ENCODE measurements at regions not wholly inside any gene's neighbourhood (a gene's known extent, or its start where the extent isn't known, plus 50 kb on each side); places are given as distances from the start of the nearest gene placed in this dataset.

DNA sequence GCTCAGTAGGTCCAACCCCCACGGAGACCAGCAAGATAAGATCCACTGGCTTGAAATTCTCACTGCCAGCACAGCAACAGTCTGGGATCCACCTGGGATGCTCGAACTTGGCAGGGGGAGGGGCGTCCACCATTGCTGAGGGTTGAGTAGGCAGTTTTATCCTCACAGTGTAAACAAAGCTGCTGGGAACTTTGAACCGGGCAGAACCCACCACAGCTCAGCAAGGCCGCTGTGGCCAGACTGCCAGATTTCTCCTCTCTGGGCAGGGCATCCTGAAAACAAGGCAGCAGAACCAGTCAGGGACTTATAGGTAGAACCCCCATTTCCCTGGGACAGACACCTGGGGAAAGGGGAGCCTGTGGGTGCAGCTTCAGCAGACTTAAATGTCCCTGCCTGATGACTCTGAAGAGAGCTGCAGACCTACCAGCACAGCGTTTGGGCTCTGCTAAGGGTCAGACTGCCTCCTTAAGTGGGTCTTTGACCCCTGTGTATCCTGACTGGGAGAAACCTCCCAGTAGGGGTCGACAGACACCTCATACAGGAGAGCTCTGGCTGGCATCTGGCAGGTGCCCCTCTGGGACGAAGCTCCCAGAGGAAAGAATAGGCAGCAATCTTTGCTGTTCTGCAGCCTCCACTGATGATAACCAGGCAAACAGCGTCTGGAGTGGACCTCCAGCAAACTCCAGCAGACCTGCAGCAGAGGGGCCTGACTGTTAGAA, 782.4 kb upstream of the EYS start:
- Histone ChIP-seq H3K9me3 (ENCODE audit: control insufficient read depth in 2 of 2, low read length in 2 of 2) (no peaks in the 10 kb centered on the region), H3K27ac (ENCODE audit: low read length) (no peak overlapping the region), H3K4me1 (ENCODE audit: control insufficient read depth, insufficient read depth, low read length) (no peaks in the 10 kb centered on the region), H3K36me3 (ENCODE audit: control insufficient read depth in 2 of 2, insufficient read depth in 2 of 2, low read length in 2 of 2) (no peaks in the 10 kb centered on the region), H3K9ac (ENCODE audit: low read length in 2 of 2) (no peak overlapping the region), H3K4me3 (ENCODE audit: low read length in 2 of 2) (no peak overlapping the region), H3K27me3 (ENCODE audit: control insufficient read depth in 1 of 2, insufficient read depth in 2 of 2, low read length in 2 of 2) (no peaks in the 10 kb centered on the region)

DNA sequence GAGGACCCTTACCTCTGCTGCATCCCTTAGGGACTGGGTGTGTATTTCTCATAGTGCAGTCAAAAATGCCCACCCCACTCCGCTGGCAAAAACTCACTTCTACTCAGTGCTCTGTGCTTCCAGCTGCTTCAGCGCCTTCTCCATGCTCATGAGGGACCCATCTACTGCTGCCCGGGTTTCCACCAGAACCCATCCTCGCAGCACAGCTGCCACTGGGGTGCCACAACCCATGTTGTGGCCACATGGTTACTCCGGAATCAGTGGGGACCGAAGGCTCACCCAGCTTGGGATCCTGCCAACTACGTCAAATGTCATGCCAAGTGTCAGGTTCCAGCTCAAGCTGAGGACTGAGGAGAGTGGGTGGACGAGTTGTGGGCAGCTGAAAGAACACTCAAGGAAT, 774.2 kb upstream of the EYS start:
- no peaks in the 10 kb centered on the region for H3K4me1 ChIP-seq (ENCODE audit: control insufficient read depth, insufficient read depth, low read length)
- H3K9me3 ChIP-seq (ENCODE audit: control insufficient read depth in 2 of 2, low read length in 2 of 2), result peaks cover 0 to 3% of the 10 kb centered on the region in 2 donors
- no peak overlapping the region for H3K27ac ChIP-seq (ENCODE audit: low read length)
- no peak overlapping the region for H3K4me3 ChIP-seq (ENCODE audit: low read length in 2 of 2)
- H3K9ac ChIP-seq (ENCODE audit: low read length in 2 of 2), result no peak overlapping the region
- no peaks in the 10 kb centered on the region for H3K27me3 ChIP-seq (ENCODE audit: control insufficient read depth in 1 of 2, insufficient read depth in 2 of 2, low read length in 2 of 2)
- H3K36me3 ChIP-seq (ENCODE audit: control insufficient read depth in 2 of 2, insufficient read depth in 2 of 2, low read length in 2 of 2), result no peaks in the 10 kb centered on the region

DNA sequence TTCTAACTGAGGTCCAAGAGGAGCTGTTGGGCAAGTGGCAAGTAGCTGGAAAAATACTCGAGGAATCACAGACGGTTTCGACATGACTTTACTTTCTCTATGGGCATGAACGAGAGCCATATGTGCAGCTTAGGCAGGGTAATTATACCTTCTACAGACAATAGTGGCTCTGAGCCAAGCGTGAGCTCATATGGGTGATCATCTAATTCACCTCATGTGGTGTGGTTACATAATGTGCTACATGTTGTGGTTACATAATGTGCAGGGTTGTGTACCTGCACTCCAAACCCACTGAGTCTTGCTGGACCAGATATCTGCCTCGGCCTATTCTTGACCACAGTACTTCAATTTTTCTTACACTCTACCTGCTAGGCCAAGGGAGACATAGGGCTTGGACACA, 771.7 kb upstream of the EYS start:
- no peak overlapping the region for H3K9ac ChIP-seq (ENCODE audit: low read length in 2 of 2)
- H3K9me3 ChIP-seq (ENCODE audit: control insufficient read depth in 2 of 2, low read length in 2 of 2), result peaks cover 0 to 3% of the 10 kb centered on the region in 2 donors
- no peaks in the 10 kb centered on the region for H3K36me3 ChIP-seq (ENCODE audit: control insufficient read depth in 2 of 2, insufficient read depth in 2 of 2, low read length in 2 of 2)

DNA sequence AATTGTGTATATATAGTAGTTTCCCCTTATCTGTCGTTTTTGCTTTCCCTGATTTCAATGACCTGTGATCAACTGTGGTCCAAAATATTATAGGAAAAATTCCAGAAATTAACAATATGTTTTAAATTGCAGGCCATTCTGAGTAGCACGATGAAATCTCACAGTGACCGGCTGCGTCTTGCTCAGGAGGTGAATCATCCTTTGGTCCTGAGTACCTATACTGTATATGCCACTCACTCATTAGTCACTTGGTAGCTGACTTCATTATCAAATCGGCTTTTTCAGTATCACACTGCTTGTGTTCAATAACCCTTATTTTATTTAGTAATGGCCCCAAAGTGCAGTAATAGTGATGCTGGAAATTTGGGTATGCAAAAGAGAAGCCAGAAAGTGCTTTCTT, 728.3 kb upstream of the EYS start:
- no peaks in the 10 kb centered on the region for H3K36me3 ChIP-seq (ENCODE audit: control insufficient read depth in 2 of 2, insufficient read depth in 2 of 2, low read length in 2 of 2)
- H3K4me3 ChIP-seq (ENCODE audit: low read length in 2 of 2), result no peak overlapping the region
- H3K27ac ChIP-seq (ENCODE audit: low read length), result no peak overlapping the region
- H3K9me3 ChIP-seq (ENCODE audit: control insufficient read depth in 2 of 2, low read length in 2 of 2), result no peaks in the 10 kb centered on the region
- H3K9ac ChIP-seq (ENCODE audit: low read length in 2 of 2), result no peak overlapping the region
- H3K4me1 ChIP-seq (ENCODE audit: control insufficient read depth, insufficient read depth, low read length), result no peaks in the 10 kb centered on the region
- no peaks in the 10 kb centered on the region for H3K27me3 ChIP-seq (ENCODE audit: control insufficient read depth in 1 of 2, insufficient read depth in 2 of 2, low read length in 2 of 2)

More for the DNA sequence above, 771.7 kb upstream of the EYS start:
- H3K27ac ChIP-seq (ENCODE audit: low read length), result no peak overlapping the region
- no peaks in the 10 kb centered on the region for H3K27me3 ChIP-seq (ENCODE audit: control insufficient read depth in 1 of 2, insufficient read depth in 2 of 2, low read length in 2 of 2)
- no peaks in the 10 kb centered on the region for H3K4me1 ChIP-seq (ENCODE audit: control insufficient read depth, insufficient read depth, low read length)
- H3K4me3 ChIP-seq (ENCODE audit: low read length in 2 of 2), result no peak overlapping the region

DNA sequence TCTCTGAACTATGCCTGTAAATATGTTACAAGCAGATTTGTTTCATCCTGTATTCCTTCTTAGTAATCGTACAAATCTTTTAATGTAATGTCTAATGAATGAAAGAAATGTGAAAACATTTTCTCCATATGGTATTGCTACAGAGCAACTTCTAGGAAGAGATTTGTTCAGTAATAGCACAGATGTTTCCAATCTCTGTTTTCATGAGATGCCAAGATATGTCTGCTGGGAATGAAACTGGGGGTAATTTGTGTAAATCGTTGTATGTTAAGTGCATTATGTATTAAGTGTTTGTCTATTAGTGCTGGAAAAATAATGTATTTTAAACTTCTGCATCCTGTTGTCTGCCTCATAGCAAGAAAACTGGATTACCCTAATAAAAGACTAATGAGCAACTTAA, 722.2 kb upstream of the EYS start:
- Histone ChIP-seq H3K9me3 (ENCODE audit: control insufficient read depth in 2 of 2, low read length in 2 of 2) (no peaks in the 10 kb centered on the region), H3K27me3 (ENCODE audit: control insufficient read depth in 1 of 2, insufficient read depth in 2 of 2, low read length in 2 of 2) (no peaks in the 10 kb centered on the region), H3K9ac (ENCODE audit: low read length in 2 of 2) (no peak overlapping the region), H3K4me3 (ENCODE audit: low read length in 2 of 2) (no peak overlapping the region), H3K36me3 (ENCODE audit: control insufficient read depth in 2 of 2, insufficient read depth in 2 of 2, low read length in 2 of 2) (no peaks in the 10 kb centered on the region), H3K27ac (ENCODE audit: low read length) (no peak overlapping the region), H3K4me1 (ENCODE audit: control insufficient read depth, insufficient read depth, low read length) (no peaks in the 10 kb centered on the region)

DNA sequence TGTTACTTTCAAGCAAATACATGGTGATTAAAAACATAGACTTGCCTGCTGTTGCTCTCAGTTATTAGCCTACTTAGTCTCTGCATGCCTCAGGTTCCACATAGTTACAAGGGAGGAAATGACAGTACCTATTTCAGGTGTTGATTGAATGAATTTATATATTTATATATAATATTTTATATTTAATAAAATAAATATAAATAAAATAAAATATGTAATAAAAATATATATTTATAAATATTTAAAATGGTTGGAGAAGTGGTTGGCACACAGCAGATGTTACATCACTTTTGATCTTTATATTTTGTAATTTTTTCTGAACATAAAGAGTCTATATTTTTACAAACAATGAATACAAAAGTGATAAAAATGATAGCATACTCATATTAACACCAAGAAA, 716.0 kb upstream of the EYS start:
- Histone ChIP-seq H3K9me3 (ENCODE audit: control insufficient read depth in 2 of 2, low read length in 2 of 2) (no peaks in the 10 kb centered on the region), H3K36me3 (ENCODE audit: control insufficient read depth in 2 of 2, insufficient read depth in 2 of 2, low read length in 2 of 2) (no peaks in the 10 kb centered on the region), H3K27ac (ENCODE audit: low read length) (no peak overlapping the region), H3K4me1 (ENCODE audit: control insufficient read depth, insufficient read depth, low read length) (no peaks in the 10 kb centered on the region), H3K27me3 (ENCODE audit: control insufficient read depth in 1 of 2, insufficient read depth in 2 of 2, low read length in 2 of 2) (no peaks in the 10 kb centered on the region), H3K9ac (ENCODE audit: low read length in 2 of 2) (no peak overlapping the region), H3K4me3 (ENCODE audit: low read length in 2 of 2) (no peak overlapping the region)

DNA sequence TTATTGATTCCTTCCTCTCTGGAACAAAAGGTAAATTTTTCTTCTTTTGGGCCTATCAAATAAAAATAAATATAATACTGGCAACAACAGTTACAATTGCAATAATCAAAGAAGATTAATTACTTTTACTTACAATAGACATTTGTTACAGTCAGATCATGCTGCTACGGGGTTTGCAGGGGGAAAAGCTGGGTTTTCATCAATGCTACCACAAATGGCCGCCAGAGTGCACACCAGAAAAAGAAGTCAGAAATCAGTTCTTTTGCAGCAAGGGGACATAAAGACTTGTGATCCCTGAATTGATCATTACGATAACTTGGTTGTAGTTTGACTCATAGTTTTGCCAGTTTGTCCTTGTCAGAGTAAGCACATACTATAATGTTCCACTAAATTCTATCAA, 714.5 kb upstream of the EYS start:
- H3K4me3 ChIP-seq (ENCODE audit: low read length in 2 of 2), result no peak overlapping the region
- H3K4me1 ChIP-seq (ENCODE audit: control insufficient read depth, insufficient read depth, low read length), result no peaks in the 10 kb centered on the region
- no peaks in the 10 kb centered on the region for H3K9me3 ChIP-seq (ENCODE audit: control insufficient read depth in 2 of 2, low read length in 2 of 2)
- H3K27me3 ChIP-seq (ENCODE audit: control insufficient read depth in 1 of 2, insufficient read depth in 2 of 2, low read length in 2 of 2), result no peaks in the 10 kb centered on the region
- H3K9ac ChIP-seq (ENCODE audit: low read length in 2 of 2), result no peak overlapping the region
- H3K36me3 ChIP-seq (ENCODE audit: control insufficient read depth in 2 of 2, insufficient read depth in 2 of 2, low read length in 2 of 2), result no peaks in the 10 kb centered on the region
- H3K27ac ChIP-seq (ENCODE audit: low read length), result no peak overlapping the region

DNA sequence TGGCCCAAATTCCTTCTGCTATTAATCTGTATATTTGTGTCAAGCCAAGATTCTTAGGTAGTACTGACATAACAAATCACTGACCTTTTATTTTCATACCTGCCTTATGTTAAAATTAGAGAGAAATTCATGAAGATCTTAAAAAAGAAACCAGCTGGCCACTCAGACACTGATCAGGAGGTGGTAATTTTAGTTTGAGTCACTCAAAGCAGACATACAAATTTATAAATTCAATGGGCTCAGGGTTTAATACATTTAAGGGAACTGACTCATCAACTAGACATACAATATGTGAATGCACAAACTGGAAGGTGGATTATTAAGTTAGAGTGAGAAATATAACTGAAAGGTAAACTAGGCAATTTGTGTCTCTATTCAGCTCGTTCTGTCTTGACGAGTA, 711.9 kb upstream of the EYS start:
- H3K27me3 ChIP-seq (ENCODE audit: control insufficient read depth in 1 of 2, insufficient read depth in 2 of 2, low read length in 2 of 2), result no peaks in the 10 kb centered on the region
- H3K9me3 ChIP-seq (ENCODE audit: control insufficient read depth in 2 of 2, low read length in 2 of 2), result no peaks in the 10 kb centered on the region
- no peaks in the 10 kb centered on the region for H3K4me1 ChIP-seq (ENCODE audit: control insufficient read depth, insufficient read depth, low read length)
- H3K9ac ChIP-seq (ENCODE audit: low read length in 2 of 2), result no peak overlapping the region
- no peaks in the 10 kb centered on the region for H3K36me3 ChIP-seq (ENCODE audit: control insufficient read depth in 2 of 2, insufficient read depth in 2 of 2, low read length in 2 of 2)
- no peak overlapping the region for H3K4me3 ChIP-seq (ENCODE audit: low read length in 2 of 2)
- H3K27ac ChIP-seq (ENCODE audit: low read length), result no peak overlapping the region

DNA sequence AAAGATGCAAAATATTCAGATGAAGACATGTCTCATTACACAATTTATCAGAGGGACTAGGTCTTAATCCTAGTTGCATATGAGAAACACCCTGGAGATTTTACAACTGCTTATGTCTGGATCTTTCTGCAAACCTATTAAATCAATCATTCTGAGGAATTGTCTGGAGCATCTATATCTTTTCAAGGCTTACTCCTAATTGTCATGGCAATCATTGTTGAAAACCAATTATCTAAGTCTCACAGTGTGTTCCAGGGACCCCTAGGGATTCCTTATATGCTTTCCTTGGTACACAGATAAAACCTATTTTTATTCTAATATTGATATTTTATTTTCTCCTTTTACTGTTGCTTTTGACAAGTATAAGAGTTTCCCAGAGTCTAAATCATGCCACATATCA, 696.9 kb upstream of the EYS start:
- H3K27me3 ChIP-seq (ENCODE audit: control insufficient read depth in 1 of 2, insufficient read depth in 2 of 2, low read length in 2 of 2), result no peaks in the 10 kb centered on the region
- no peaks in the 10 kb centered on the region for H3K4me1 ChIP-seq (ENCODE audit: control insufficient read depth, insufficient read depth, low read length)
- H3K4me3 ChIP-seq (ENCODE audit: low read length in 2 of 2), result no peak overlapping the region
- no peaks in the 10 kb centered on the region for H3K36me3 ChIP-seq (ENCODE audit: control insufficient read depth in 2 of 2, insufficient read depth in 2 of 2, low read length in 2 of 2)
- no peak overlapping the region for H3K9ac ChIP-seq (ENCODE audit: low read length in 2 of 2)
- no peak overlapping the region for H3K27ac ChIP-seq (ENCODE audit: low read length)
- H3K9me3 ChIP-seq (ENCODE audit: control insufficient read depth in 2 of 2, low read length in 2 of 2), result no peaks in the 10 kb centered on the region

DNA sequence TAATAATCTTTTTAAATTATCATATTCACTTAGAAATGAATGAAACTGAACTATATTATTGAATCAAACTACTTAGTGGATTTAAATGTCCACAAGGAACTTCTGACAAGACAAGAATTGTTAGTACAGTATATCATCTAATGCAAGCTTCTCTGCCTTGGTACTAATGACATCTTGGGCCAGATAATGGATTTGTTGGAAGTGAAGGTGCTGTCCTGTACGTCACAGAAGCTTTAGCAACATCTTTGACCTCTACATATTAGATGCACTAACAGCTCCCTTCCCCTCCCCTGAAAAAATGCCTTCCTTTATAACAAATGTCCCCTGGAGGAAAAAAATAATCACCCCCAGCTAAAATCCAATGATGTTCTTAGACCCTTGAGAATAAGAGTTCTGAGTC, 695.8 kb upstream of the EYS start:
- Histone ChIP-seq H3K27me3 (ENCODE audit: control insufficient read depth in 1 of 2, insufficient read depth in 2 of 2, low read length in 2 of 2) (no peaks in the 10 kb centered on the region), H3K9ac (ENCODE audit: low read length in 2 of 2) (no peak overlapping the region), H3K9me3 (ENCODE audit: control insufficient read depth in 2 of 2, low read length in 2 of 2) (no peaks in the 10 kb centered on the region), H3K36me3 (ENCODE audit: control insufficient read depth in 2 of 2, insufficient read depth in 2 of 2, low read length in 2 of 2) (no peaks in the 10 kb centered on the region), H3K4me1 (ENCODE audit: control insufficient read depth, insufficient read depth, low read length) (no peaks in the 10 kb centered on the region), H3K4me3 (ENCODE audit: low read length in 2 of 2) (no peak overlapping the region), H3K27ac (ENCODE audit: low read length) (no peak overlapping the region)

DNA sequence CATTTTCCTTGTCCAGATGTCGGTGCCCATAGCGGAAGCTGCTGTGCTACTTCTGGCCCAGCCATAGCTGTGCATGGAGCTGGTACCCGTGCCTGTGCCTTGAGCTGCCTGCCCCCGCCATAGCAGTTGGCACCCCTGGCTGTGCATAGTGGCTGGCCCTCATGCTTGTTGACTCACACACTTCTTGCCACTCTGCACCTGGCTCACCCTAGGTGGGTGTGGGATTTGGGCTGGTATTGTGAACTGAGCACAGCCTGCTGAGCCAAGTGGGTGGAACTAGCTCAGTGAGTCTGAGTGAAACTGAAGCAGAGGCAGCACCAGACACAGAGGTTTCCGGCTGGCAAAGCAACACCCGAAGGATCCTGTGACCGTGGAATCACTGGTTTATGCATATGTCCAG, 689.5 kb upstream of the EYS start:
- no peak overlapping the region for H3K27ac ChIP-seq (ENCODE audit: low read length)
- H3K27me3 ChIP-seq (ENCODE audit: control insufficient read depth in 1 of 2, insufficient read depth in 2 of 2, low read length in 2 of 2), result no peaks in the 10 kb centered on the region
- no peaks in the 10 kb centered on the region for H3K4me1 ChIP-seq (ENCODE audit: control insufficient read depth, insufficient read depth, low read length)
- H3K9ac ChIP-seq (ENCODE audit: low read length in 2 of 2), result no peak overlapping the region
- no peaks in the 10 kb centered on the region for H3K36me3 ChIP-seq (ENCODE audit: control insufficient read depth in 2 of 2, insufficient read depth in 2 of 2, low read length in 2 of 2)
- H3K4me3 ChIP-seq (ENCODE audit: low read length in 2 of 2), result no peak overlapping the region
- H3K9me3 ChIP-seq (ENCODE audit: control insufficient read depth in 2 of 2, low read length in 2 of 2), result no peaks in the 10 kb centered on the region
